GM12872 (cell line): ENCODE measurements at regions not wholly inside any gene's neighbourhood (a gene's known extent, or its start where the extent isn't known, plus 50 kb on each side); places are given as distances from the start of the nearest gene placed in this dataset.

ENCODE experiments used
- CTCF ChIP-seq: IDR thresholded peaks from 3 replicates; pipeline ENCODE4 v1.5.1; 2011; ENCODE audit warnings: low read depth, mild to moderate bottlenecking, low read length, moderate library complexity; ENCODE audit not compliant: insufficient read depth

- no peak for TF ChIP-seq CTCF
These were observed 113.0 kb upstream of the PBX1 start for GRCh38 chr1:164446020-164446419.

GRCh38 chr1:164452549-164452948, 106.4 kb upstream of the PBX1 start:
- no peak for TF ChIP-seq CTCF

GRCh38 chr1:164456272-164456671, 102.7 kb upstream of the PBX1 start:
- no peak for TF ChIP-seq CTCF

- no peak for TF ChIP-seq CTCF
These were observed 93.0 kb upstream of the PBX1 start for GRCh38 chr1:164466001-164466421.

GRCh38 chr1:164466429-164466828, 92.6 kb upstream of the PBX1 start:
- no peak for TF ChIP-seq CTCF

- no peak for TF ChIP-seq CTCF
These were observed 88.0 kb upstream of the PBX1 start for GRCh38 chr1:164470996-164471395.

GRCh38 chr1:164472841-164473240, 86.1 kb upstream of the PBX1 start:
- TF ChIP-seq CTCF: no peak

GRCh38 chr1:164473544-164473943, 85.4 kb upstream of the PBX1 start:
- no peak for TF ChIP-seq CTCF
